H9 (cell line): ENCODE measurements at regions not wholly inside any gene's neighbourhood (a gene's known extent, or its start where the extent isn't known, plus 50 kb on each side); places are given as distances from the start of the nearest gene placed in this dataset.

Experiments used
- DNase-seq: peaks from one replicate; pipeline ENCODE4 v3.0.0-alpha.2; 2017
- H2AFZ ChIP-seq: one replicate; pipeline ENCODE4 v1.6.1; 2013; ENCODE audit warnings: mild to moderate bottlenecking, low read length, control low read depth, moderate library complexity
- H2AK5ac ChIP-seq: 2 replicates; pipeline ENCODE4 v1.6.1; 2013; ENCODE audit warnings: low read length, control low read depth, mixed read lengths; ENCODE audit not compliant: insufficient read length
- H2BK120ac ChIP-seq: one replicate; pipeline ENCODE4 v1.6.1; 2013; ENCODE audit warnings: low read depth, mild to moderate bottlenecking, low read length, control low read depth, inconsistent platforms; ENCODE audit not compliant: poor library complexity, severe bottlenecking
- H2BK12ac ChIP-seq: 2 replicates; pipeline ENCODE4 v1.6.1; 2013; ENCODE audit warnings: low read length, control low read depth, mixed read lengths, low read depth; ENCODE audit not compliant: insufficient read length
- H2BK15ac ChIP-seq: 2 replicates; pipeline ENCODE4 v1.6.1; 2013; ENCODE audit warnings: low read depth, low read length, control low read depth
- H2BK20ac ChIP-seq: one replicate; pipeline ENCODE4 v1.6.1; 2013; ENCODE audit warnings: low read depth, mild to moderate bottlenecking, low read length, control low read depth, inconsistent platforms; ENCODE audit not compliant: poor library complexity, severe bottlenecking
- H2BK5ac ChIP-seq: 2 replicates; pipeline ENCODE4 v1.6.1; 2013; ENCODE audit warnings: low read length, control low read depth, mixed read lengths; ENCODE audit not compliant: insufficient read length
- H3K14ac ChIP-seq: 2 replicates; pipeline ENCODE4 v1.6.1; 2013; ENCODE audit warnings: low read length, control low read depth; ENCODE audit not compliant: insufficient read depth
- H3K18ac ChIP-seq: 2 replicates; pipeline ENCODE4 v1.6.1; 2013; ENCODE audit warnings: low read depth, mild to moderate bottlenecking, mixed read lengths, low read length, control low read depth; ENCODE audit not compliant: insufficient read length
- H3K23ac ChIP-seq: 2 replicates; pipeline ENCODE4 v1.6.1; 2013; ENCODE audit warnings: low read length, control low read depth, mixed read lengths, low read depth; ENCODE audit not compliant: insufficient read length
- H3K23me2 ChIP-seq: 2 replicates; pipeline ENCODE4 v1.6.1; 2013; ENCODE audit warnings: low read depth, mild to moderate bottlenecking, mixed read lengths, low read length, control low read depth; ENCODE audit not compliant: insufficient read length, poor library complexity, severe bottlenecking
- H3K27ac ChIP-seq: 2 replicates; pipeline ENCODE4 v1.5.1; 2013; ENCODE audit warnings: low read length, control low read depth, mixed read lengths, low read depth; ENCODE audit not compliant: insufficient read length
- H3K27me3 ChIP-seq: 2 replicates; pipeline ENCODE4 v1.6.1; 2013; ENCODE audit warnings: low read length, control low read depth, inconsistent platforms; ENCODE audit not compliant: insufficient read depth
- H3K4ac ChIP-seq: 2 replicates; pipeline ENCODE4 v1.6.1; 2013; ENCODE audit warnings: low read depth, mild to moderate bottlenecking, control low read depth, inconsistent platforms, low read length, moderate library complexity
- H3K4me1 ChIP-seq: 2 replicates; pipeline ENCODE4 v1.6.1; 2013; ENCODE audit warnings: low read length, control low read depth, inconsistent platforms; ENCODE audit not compliant: insufficient read depth
- H3K4me2 ChIP-seq: 2 replicates; pipeline ENCODE4 v1.6.1; 2013; ENCODE audit warnings: low read length, control low read depth, mixed read lengths; ENCODE audit not compliant: insufficient read length, insufficient read depth
- H3K56ac ChIP-seq: 2 replicates; pipeline ENCODE4 v1.6.1; 2013; ENCODE audit warnings: low read depth, mild to moderate bottlenecking, mixed read lengths, low read length, control low read depth; ENCODE audit not compliant: insufficient read length
- H3K79me1 ChIP-seq: 2 replicates; pipeline ENCODE4 v1.6.1; 2013; ENCODE audit warnings: low read depth, mild to moderate bottlenecking, moderate library complexity, low read length, control low read depth, inconsistent platforms; ENCODE audit not compliant: insufficient read depth, poor library complexity, severe bottlenecking
- H3K79me2 ChIP-seq: 2 replicates; pipeline ENCODE4 v1.6.1; 2013; ENCODE audit warnings: low read length, control low read depth, inconsistent platforms; ENCODE audit not compliant: insufficient read depth
- H3K9ac ChIP-seq: 2 replicates; pipeline ENCODE4 v1.6.1; 2013; ENCODE audit warnings: low read length, control low read depth, mixed read lengths; ENCODE audit not compliant: insufficient read length; ENCODE audit errors: extremely low read depth
- H3K9me3 ChIP-seq: one replicate; pipeline ENCODE4 v1.6.1; 2013; ENCODE audit warnings: low read depth, low read length, inconsistent platforms; ENCODE audit not compliant: control insufficient read depth
- H3T11ph ChIP-seq: one replicate; pipeline ENCODE4 v1.6.1; 2013; ENCODE audit warnings: mild to moderate bottlenecking, low read length, control low read depth, inconsistent platforms
- H4K20me1 ChIP-seq: one replicate; pipeline ENCODE4 v1.6.1; 2013; ENCODE audit not compliant: control insufficient read depth, insufficient read length, insufficient read depth
- H4K5ac ChIP-seq: 2 replicates; pipeline ENCODE4 v1.6.1; 2013; ENCODE audit warnings: low read depth, mild to moderate bottlenecking, mixed read lengths, low read length, control low read depth; ENCODE audit not compliant: insufficient read length
- H4K8ac ChIP-seq: replicated peaks from 2 replicates; pipeline ENCODE4 v1.6.1; 2013; ENCODE audit warnings: low read length, control low read depth, mixed read lengths, low read depth; ENCODE audit not compliant: insufficient read length
- H4K91ac ChIP-seq: 2 replicates; pipeline ENCODE4 v1.6.1; 2013; ENCODE audit warnings: low read depth, mild to moderate bottlenecking, moderate library complexity, mixed read lengths, low read length, control low read depth; ENCODE audit not compliant: insufficient read length
- H3K27ac Mint-ChIP-seq, 3 experiments: 2 replicates in 2 of 3; 3 replicates in 1 of 3; pipeline ENCODE4 v1.8.0; 2020 to 2021; ENCODE audit warnings: mixed read lengths in 3 of 3, mild to moderate bottlenecking in 1 of 3, moderate library complexity in 1 of 3
- H3K27me3 Mint-ChIP-seq: 2 replicates; pipeline ENCODE4 v1.8.0; 2021; ENCODE audit warnings: low read depth, mild to moderate bottlenecking, moderate library complexity, mixed read lengths
- H3K36me3 Mint-ChIP-seq, 3 experiments: 2 replicates in 2 of 3; 3 replicates in 1 of 3; pipeline ENCODE4 v1.8.0; 2020 to 2021; ENCODE audit warnings: low read depth in 3 of 3, mixed read lengths in 3 of 3; ENCODE audit not compliant: insufficient read depth in 1 of 3
- H3K4me1 Mint-ChIP-seq, 2 experiments: 2 replicates each; pipeline ENCODE4 v1.8.0; 2020; ENCODE audit warnings: mixed read lengths in 2 of 2
- H3K4me3 Mint-ChIP-seq, 2 experiments: 2 replicates in 1 of 2; 3 replicates in 1 of 2; pipeline ENCODE4 v1.8.0; 2020 to 2021; ENCODE audit warnings: mild to moderate bottlenecking in 2 of 2, mixed read lengths in 2 of 2, moderate library complexity in 1 of 2
- H3K9me3 Mint-ChIP-seq, 2 experiments: 2 replicates in 1 of 2; 3 replicates in 1 of 2; pipeline ENCODE4 v1.8.0; 2020; ENCODE audit warnings: mild to moderate bottlenecking in 2 of 2, mixed read lengths in 2 of 2, moderate library complexity in 1 of 2
- CTCF ChIP-seq: fragments of 200-600 bp; sonication (generic); conservative IDR thresholded peaks from 3 replicates; pipeline ENCODE4 v1.8.0; 2021; ENCODE audit warnings: antibody characterized with exemption, mild to moderate bottlenecking
- WGBS: extraction: QIAGEN DNeasy Blood & Tissue Kit; methylation state at CpG from one replicate; pipeline ENCODE4 v1.1.7; 2013; ENCODE audit warnings: missing lambda C conversion rate, low lambda C conversion rate, mixed read lengths; ENCODE audit not compliant: insufficient read length; ENCODE audit errors: extremely low coverage; 5-methylcytosine and 5-hydroxymethylcytosine counted together

DNA sequence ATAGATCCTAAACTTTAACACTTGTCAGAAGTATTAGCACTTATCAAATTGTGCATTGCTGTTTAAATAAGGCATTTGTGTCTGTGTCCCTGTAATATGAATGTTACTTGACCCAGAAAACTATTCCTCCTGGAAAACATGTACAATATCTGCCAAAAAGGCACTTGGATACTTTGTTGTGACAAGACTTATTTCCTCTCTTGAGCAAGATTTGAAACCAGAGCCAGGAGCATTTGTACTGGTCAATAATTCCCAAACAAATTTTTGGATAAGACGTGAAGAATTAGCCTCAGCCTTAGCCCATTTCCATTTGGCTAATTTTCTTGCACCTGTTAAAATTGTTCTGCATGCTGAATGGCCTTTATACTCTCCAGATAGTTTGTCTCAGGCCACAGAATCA is 176.3 kb upstream of the GK2 start:
- no peak overlapping the region for H2AFZ ChIP-seq
- H3K4me2 ChIP-seq: no peak overlapping the region
- no peak overlapping the region for H3K23ac ChIP-seq
- H3T11ph ChIP-seq: no peak overlapping the region
- no peak overlapping the region for H3K4ac ChIP-seq
- H3K27ac ChIP-seq: no peak overlapping the region
- no peaks in the 10 kb centered on the region for H4K20me1 ChIP-seq
- Mint-ChIP-seq H3K27ac (no peak overlapping the region; a peak in 1 of 7 replicates), H3K9me3 (peaks cover 0 to 7% of the 10 kb centered on the region in 2 experiments; a peak in 3 of 5 replicates), H3K4me1 (peaks cover 4 to 13% of the 10 kb centered on the region in 2 experiments; a peak in 3 of 4 replicates), H3K4me3 (no peak overlapping the region), H3K27me3 (no peaks in the 10 kb centered on the region), H3K36me3 (peaks cover 0 to 4% (median 3%) of the 10 kb centered on the region in 3 experiments; a peak in 5 of 7 replicates)
- H4K5ac ChIP-seq: no peak overlapping the region
- no peak overlapping the region for H3K9ac ChIP-seq
- no peak overlapping the region for H3K56ac ChIP-seq
- TF ChIP-seq CTCF: no peak
- no peaks in the 10 kb centered on the region for H3K79me2 ChIP-seq
- H3K14ac ChIP-seq: no peak overlapping the region
- H3K27me3 ChIP-seq: no peaks in the 10 kb centered on the region
- no peak overlapping the region for H3K18ac ChIP-seq
- H3K9me3 ChIP-seq: no peaks in the 10 kb centered on the region
- H2BK12ac ChIP-seq: no peak overlapping the region
- H2BK15ac ChIP-seq: no peak overlapping the region
- H2AK5ac ChIP-seq: no peak overlapping the region
- H2BK120ac ChIP-seq: no peak overlapping the region
- no peak overlapping the region for H2BK20ac ChIP-seq
- no CpG with 5 or more reads among the region's 1 CpG for WGBS
- no peak for DNase-seq
- no peaks in the 10 kb centered on the region for H3K23me2 ChIP-seq
- H3K4me1 ChIP-seq: no peaks in the 10 kb centered on the region; the same call in 1 of the 2 replicates
- H2BK5ac ChIP-seq: no peak overlapping the region
- no peak overlapping the region for H4K8ac ChIP-seq
- no peak overlapping the region for H4K91ac ChIP-seq
- H3K79me1 ChIP-seq: no peaks in the 10 kb centered on the region
